A673 (cell line): ENCODE measurements at regions not wholly inside any gene's neighbourhood (a gene's known extent, or its start where the extent isn't known, plus 50 kb on each side); places are given as distances from the start of the nearest gene placed in this dataset.

Source experiments
- BruUV-seq: library from RNA; stranded (reverse); fragments of 400-500 nt; replicated peaks from 2 replicates; lab custom pipeline; 2021; lab: Mats Ljungman, UMichigan
- CTCF ChIA-PET: fragments of 300-600 bp; sonication (Branson Sonifier 250); formaldehyde crosslinking; loops from one replicate; lab custom pipeline; 2022; ENCODE audit warnings: antibody characterized with exemption; lab: Charles Lee
- POLR2A ChIA-PET: fragments of 300-600 bp; sonication (Branson Sonifier 250); formaldehyde crosslinking; loops from one replicate; lab custom pipeline; 2022; ENCODE audit warnings: antibody characterized with exemption; ENCODE audit not compliant: low non-redundant PET; lab: Charles Lee
- DNase-seq: peaks from one replicate; pipeline ENCODE4 v3.0.0-alpha.2; 2015; ENCODE audit warnings: low spot score
- H3K27ac ChIP-seq: fragments of 200-600 bp; sonication (generic); 2 replicates; pipeline ENCODE4 v1.5.1; 2016; ENCODE audit warnings: mixed run types, low read depth, mild to moderate bottlenecking, mixed read lengths, antibody characterized with exemption, low read length; ENCODE audit not compliant: poor library complexity, severe bottlenecking
- H3K27me3 ChIP-seq: fragments of 200-600 bp; sonication (generic); replicated peaks from 2 replicates; pipeline ENCODE4 v1.6.1; 2017; ENCODE audit warnings: mixed run types, low read depth, mild to moderate bottlenecking, mixed read lengths, antibody characterized with exemption, low read length; ENCODE audit not compliant: insufficient read depth, poor library complexity
- H3K36me3 ChIP-seq: fragments of 200-600 bp; sonication (generic); 2 replicates; pipeline ENCODE4 v1.6.1; 2016; ENCODE audit warnings: mixed run types, mild to moderate bottlenecking, mixed read lengths, antibody characterized with exemption, low read length; ENCODE audit not compliant: insufficient read depth, poor library complexity, severe bottlenecking
- H3K4me1 ChIP-seq: fragments of 200-600 bp; sonication (generic); 2 replicates; pipeline ENCODE4 v1.6.1; 2017; ENCODE audit warnings: mixed run types, mild to moderate bottlenecking, mixed read lengths, antibody characterized with exemption, low read length; ENCODE audit not compliant: insufficient read depth, poor library complexity, severe bottlenecking
- H3K4me3 ChIP-seq: fragments of 200-600 bp; sonication (generic); 2 replicates; pipeline ENCODE4 v1.5.1; 2016; ENCODE audit warnings: low read depth, mixed run types, mild to moderate bottlenecking, mixed read lengths, low read length; ENCODE audit not compliant: poor library complexity, severe bottlenecking
- H3K9me3 ChIP-seq: fragments of 200-600 bp; sonication (generic); 2 replicates; pipeline ENCODE4 v1.6.1; 2016; ENCODE audit warnings: mixed run types, low read depth, mild to moderate bottlenecking, mixed read lengths, antibody characterized with exemption, low read length; ENCODE audit not compliant: poor library complexity, severe bottlenecking
- EZH2 ChIP-seq: fragments of 200-600 bp; sonication (generic); IDR thresholded peaks from 2 replicates; pipeline ENCODE4 v1.6.1; 2017; ENCODE audit warnings: borderline replicate concordance, low read depth, mild to moderate bottlenecking, mixed read lengths, antibody characterized with exemption, low read length; ENCODE audit not compliant: poor library complexity, severe bottlenecking
- intact Hi-C: fragments of 100-400 bp; cut with micrococcal nuclease; formaldehyde crosslinking; loops from one replicate; pipeline ENCODE4 v1.10.0; 2022; ENCODE audit not compliant: unreplicated experiment
- TF ChIP-seq, protein P1 (sequence below): fragments of 300-800, 200-600 bp; sonication (generic); conservative IDR thresholded peaks from 2 replicates; pipeline ENCODE4 v1.5.1; 2017; ENCODE audit warnings: low read depth, mild to moderate bottlenecking, antibody characterized with exemption, low read length, moderate library complexity, mixed read lengths

DNA sequence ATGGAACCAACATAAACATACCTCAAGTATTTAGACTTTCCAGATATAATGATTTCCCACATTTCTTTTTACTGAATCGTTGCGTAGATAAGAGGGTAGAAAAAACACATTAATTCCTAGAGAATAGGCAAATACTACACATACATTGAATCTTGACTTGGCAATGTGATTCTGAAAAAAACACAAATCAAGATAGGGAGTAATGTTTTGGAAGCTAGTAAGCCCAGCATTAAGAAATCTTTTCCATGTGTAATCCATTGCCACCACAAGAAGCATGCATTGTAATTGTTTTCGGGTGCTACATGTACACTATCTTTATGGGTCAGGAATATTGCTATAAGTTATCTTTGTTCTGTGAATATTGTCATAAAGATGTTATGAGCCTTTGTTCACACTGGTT is 269.8 kb upstream of the PDGFD start:
- ChIA-PET CTCF (no interaction called here), POLR2A (no interaction called here)
- intact Hi-C loops = no loop called here
- no peak for DNase-seq
- Histone ChIP-seq H3K27ac (no peak overlapping the region), H3K36me3 (no peaks in the 10 kb centered on the region), H3K4me3 (no peak overlapping the region), H3K9me3 (no peaks in the 10 kb centered on the region), H3K4me1 (no peaks in the 10 kb centered on the region), H3K27me3 (no peaks in the 10 kb centered on the region)
- BruUV-seq = no TSS peak
- TF ChIP-seq EZH2 = no peak
- TF ChIP-seq, protein P1, sequence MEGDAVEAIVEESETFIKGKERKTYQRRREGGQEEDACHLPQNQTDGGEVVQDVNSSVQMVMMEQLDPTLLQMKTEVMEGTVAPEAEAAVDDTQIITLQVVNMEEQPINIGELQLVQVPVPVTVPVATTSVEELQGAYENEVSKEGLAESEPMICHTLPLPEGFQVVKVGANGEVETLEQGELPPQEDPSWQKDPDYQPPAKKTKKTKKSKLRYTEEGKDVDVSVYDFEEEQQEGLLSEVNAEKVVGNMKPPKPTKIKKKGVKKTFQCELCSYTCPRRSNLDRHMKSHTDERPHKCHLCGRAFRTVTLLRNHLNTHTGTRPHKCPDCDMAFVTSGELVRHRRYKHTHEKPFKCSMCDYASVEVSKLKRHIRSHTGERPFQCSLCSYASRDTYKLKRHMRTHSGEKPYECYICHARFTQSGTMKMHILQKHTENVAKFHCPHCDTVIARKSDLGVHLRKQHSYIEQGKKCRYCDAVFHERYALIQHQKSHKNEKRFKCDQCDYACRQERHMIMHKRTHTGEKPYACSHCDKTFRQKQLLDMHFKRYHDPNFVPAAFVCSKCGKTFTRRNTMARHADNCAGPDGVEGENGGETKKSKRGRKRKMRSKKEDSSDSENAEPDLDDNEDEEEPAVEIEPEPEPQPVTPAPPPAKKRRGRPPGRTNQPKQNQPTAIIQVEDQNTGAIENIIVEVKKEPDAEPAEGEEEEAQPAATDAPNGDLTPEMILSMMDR = no peak

DNA sequence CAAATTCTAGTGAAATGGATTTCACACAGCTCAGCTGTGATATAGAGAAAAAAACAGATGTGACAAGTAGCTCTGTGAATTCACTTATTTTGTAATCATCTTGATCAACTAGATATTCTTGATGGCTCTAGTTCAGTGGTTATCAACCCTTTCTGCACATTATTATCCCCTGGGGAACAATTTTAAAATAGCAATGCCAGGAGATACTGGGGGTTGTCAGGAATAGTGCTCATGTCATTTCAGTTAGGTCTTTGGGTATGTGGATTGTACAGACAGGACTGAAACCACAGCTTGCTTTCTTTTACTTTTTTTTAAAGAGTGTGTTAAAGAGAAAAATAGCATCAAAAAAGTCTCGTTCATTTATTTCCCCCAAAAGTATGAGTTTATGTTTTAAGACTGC is 269.0 kb upstream of the PDGFD start:
- no peak for TF ChIP-seq EZH2
- TF ChIP-seq, protein P1 = no peak
- H3K27me3 ChIP-seq = no peaks in the 10 kb centered on the region
- no TSS peak for BruUV-seq
- H3K4me1 ChIP-seq = no peaks in the 10 kb centered on the region
- H3K36me3 ChIP-seq = no peaks in the 10 kb centered on the region
- H3K27ac ChIP-seq = no peak overlapping the region
- no peak for DNase-seq
- intact Hi-C loops = no loop called here
- ChIA-PET CTCF (no interaction called here), POLR2A (no interaction called here)
- H3K4me3 ChIP-seq = no peak overlapping the region
- no peaks in the 10 kb centered on the region for H3K9me3 ChIP-seq

DNA sequence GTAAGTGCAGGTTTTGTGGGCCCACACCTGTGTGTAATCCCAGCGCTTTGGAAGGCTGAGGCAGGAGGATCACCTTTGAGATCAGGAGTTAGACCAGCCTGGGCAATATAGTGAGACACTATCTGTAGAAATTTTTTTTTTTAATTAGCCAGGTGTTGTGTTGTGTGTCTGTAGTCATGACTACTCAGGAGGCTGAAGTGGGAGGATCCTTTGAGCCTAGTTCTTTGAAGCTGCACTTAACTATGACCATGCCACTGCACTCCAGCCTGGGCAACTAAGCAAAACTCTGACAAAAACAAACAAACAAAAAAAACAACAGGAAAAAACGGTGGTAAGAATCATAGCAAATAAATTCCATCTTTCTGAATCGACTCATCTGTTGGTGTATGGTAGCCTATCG is 268.6 kb upstream of the PDGFD start:
- POLR2A ChIA-PET = no interaction called here
- intact Hi-C loops = no loop called here

More for the DNA sequence above, 268.6 kb upstream of the PDGFD start:
- CTCF ChIA-PET = no interaction called here
- Histone ChIP-seq H3K4me1 (no peaks in the 10 kb centered on the region), H3K9me3 (no peaks in the 10 kb centered on the region), H3K27me3 (no peaks in the 10 kb centered on the region), H3K36me3 (no peaks in the 10 kb centered on the region), H3K4me3 (no peak overlapping the region), H3K27ac (no peak overlapping the region)
- TF ChIP-seq, protein P1 = no peak
- no peak for TF ChIP-seq EZH2
- DNase-seq = no peak
- no TSS peak for BruUV-seq
